ENCODE measurements at regions not wholly inside any gene's neighbourhood (a gene's known extent, or its start where the extent isn't known, plus 50 kb on each side); places are given as distances from the start of the nearest gene placed in this dataset.
"Not testable (repeated sequence)": the region's sequence is repeated elsewhere in the genome, so short reads cannot be mapped to it uniquely, and the experiment has no call there.

- no peak for TF ChIP-seq CTCF (IDR thresholded peaks at IDR 0.05; ENCODE audit: low read depth, low read length)
- DNase-seq (ENCODE audit: low read depth in 2 of 2), result no peak
- H3K4me3 ChIP-seq (replicated peaks in 1 of 2; ENCODE audit: low read depth in 2 of 2, low read length in 2 of 2), result no peak overlapping the region
Measured at GRCh38 chr7:125823538-125823937, 893.9 kb upstream of the POT1 start.

GRCh38 chr7:125820495-125820894 is 890.9 kb upstream of the POT1 start:
- no peak overlapping the region for H3K4me3 ChIP-seq (replicated peaks in 1 of 2; ENCODE audit: low read depth in 2 of 2, low read length in 2 of 2)
- TF ChIP-seq CTCF (IDR thresholded peaks at IDR 0.05; ENCODE audit: low read depth, low read length), result no peak
- DNase-seq (ENCODE audit: low read depth in 2 of 2), result no peak

- TF ChIP-seq CTCF (IDR thresholded peaks at IDR 0.05; ENCODE audit: low read depth, low read length), result no peak
- no peak for DNase-seq (ENCODE audit: low read depth in 2 of 2)
- no peak overlapping the region for H3K4me3 ChIP-seq (replicated peaks in 1 of 2; ENCODE audit: low read depth in 2 of 2, low read length in 2 of 2)
Measured at GRCh38 chr7:125814100-125814499, 884.5 kb upstream of the POT1 start.

GRCh38 chr7:125806491-125806890 is 876.9 kb upstream of the POT1 start:
- H3K4me3 ChIP-seq (replicated peaks in 1 of 2; ENCODE audit: low read depth in 2 of 2, low read length in 2 of 2); DNase-seq (ENCODE audit: low read depth in 2 of 2): not testable (repeated sequence)

GRCh38 chr7:125804273-125804672 is 874.6 kb upstream of the POT1 start:
- TF ChIP-seq CTCF (IDR thresholded peaks at IDR 0.05; ENCODE audit: low read depth, low read length), result no peak
- no peak for DNase-seq (ENCODE audit: low read depth in 2 of 2)
- no peak overlapping the region for H3K4me3 ChIP-seq (replicated peaks in 1 of 2; ENCODE audit: low read depth in 2 of 2, low read length in 2 of 2)

GRCh38 chr7:125780153-125780552 is 850.5 kb upstream of the POT1 start:
- no peak for DNase-seq (ENCODE audit: low read depth in 2 of 2)
- no peak overlapping the region for H3K4me3 ChIP-seq (replicated peaks in 1 of 2; ENCODE audit: low read depth in 2 of 2, low read length in 2 of 2)
- TF ChIP-seq CTCF (IDR thresholded peaks at IDR 0.05; ENCODE audit: low read depth, low read length), result no peak

- no peak for DNase-seq (ENCODE audit: low read depth in 2 of 2)
- H3K4me3 ChIP-seq (replicated peaks in 1 of 2; ENCODE audit: low read depth in 2 of 2, low read length in 2 of 2), result no peak overlapping the region
- no peak for TF ChIP-seq CTCF (IDR thresholded peaks at IDR 0.05; ENCODE audit: low read depth, low read length)
Measured at GRCh38 chr7:125775317-125775716, 845.7 kb upstream of the POT1 start.

Data from cardiac fibroblast (primary cell).